Liver (tissue), 7 donors: ENCODE measurements at regions not wholly inside any gene's neighbourhood (a gene's known extent, or its start where the extent isn't known, plus 50 kb on each side); places are given as distances from the start of the nearest gene placed in this dataset.

Experiments
- DNase-seq: peaks from one replicate; pipeline ENCODE4 v3.0.0-alpha.2; 2017; ENCODE audit warnings: low spot score
- H3K27ac ChIP-seq, 2 donors: one replicate each; pipeline ENCODE4 v1.7.0; 2013; ENCODE audit warnings: inconsistent platforms in 2 of 2, low read length in 2 of 2, control low read depth in 1 of 2, low read depth in 1 of 2, mild to moderate bottlenecking in 1 of 2
- H3K27me3 ChIP-seq, 4 donors: one replicate each; pipeline versions ENCODE4 v1.6.1 to v1.7.0; 2013; ENCODE audit warnings: low read length in 3 of 4, inconsistent platforms in 1 of 4, mild to moderate bottlenecking in 1 of 4, moderate library complexity in 1 of 4; ENCODE audit not compliant: control insufficient read depth in 4 of 4, insufficient read depth in 4 of 4
- H3K36me3 ChIP-seq, 4 donors: one replicate each; pipeline versions ENCODE4 v1.6.1 to v1.7.0; 2013; ENCODE audit warnings: low read length in 3 of 4, mild to moderate bottlenecking in 3 of 4, low read depth in 1 of 4, moderate library complexity in 1 of 4; ENCODE audit not compliant: control insufficient read depth in 4 of 4, insufficient read depth in 3 of 4
- H3K4me1 ChIP-seq, 4 donors: one replicate each; pipeline versions ENCODE4 v1.6.1 to v1.7.0; 2013; ENCODE audit warnings: low read length in 3 of 4, mild to moderate bottlenecking in 3 of 4, moderate library complexity in 1 of 4; ENCODE audit not compliant: control insufficient read depth in 4 of 4, insufficient read depth in 4 of 4
- H3K4me3 ChIP-seq, 3 donors: one replicate each; pipeline versions ENCODE4 v1.6.1 to v1.7.0; 2013; ENCODE audit warnings: low read length in 3 of 3, control low read depth in 1 of 3, low read depth in 1 of 3, mild to moderate bottlenecking in 1 of 3
- H3K9ac ChIP-seq, 2 donors: one replicate each; pipeline ENCODE4 v1.7.0; 2013; ENCODE audit warnings: low read length in 2 of 2, mild to moderate bottlenecking in 2 of 2, moderate library complexity in 2 of 2, control low read depth in 1 of 2, low read depth in 1 of 2
- H3K9me3 ChIP-seq, 4 donors: one replicate each; pipeline versions ENCODE4 v1.6.1 to v1.7.0; 2013; ENCODE audit warnings: low read length in 3 of 4; ENCODE audit not compliant: control insufficient read depth in 4 of 4
- EGR1 ChIP-seq, 2 donors: IDR thresholded peaks; 2 replicates each; pipeline ENCODE4 v1.6.1; 2016 to 2018; ENCODE audit warnings: antibody characterized with exemption in 2 of 2, low read depth in 2 of 2
- FOXA2 ChIP-seq: IDR thresholded peaks from 2 replicates; pipeline ENCODE4 v1.6.1; 2016; ENCODE audit warnings: antibody characterized with exemption
- GABPA ChIP-seq, 2 donors: IDR thresholded peaks in 1 of 2; conservative IDR thresholded peaks in 1 of 2; 2 replicates each; pipeline ENCODE4 v1.6.1; 2016; ENCODE audit warnings: antibody characterized with exemption in 2 of 2, mild to moderate bottlenecking in 1 of 2, moderate library complexity in 1 of 2
- HNF4A ChIP-seq, 2 donors: conservative IDR thresholded peaks; 2 replicates each; pipeline ENCODE4 v1.6.1; 2016; ENCODE audit warnings: antibody characterized with exemption in 2 of 2, mild to moderate bottlenecking in 2 of 2
- HNF4G ChIP-seq: IDR thresholded peaks from 2 replicates; pipeline ENCODE4 v1.6.1; 2016; ENCODE audit warnings: antibody characterized with exemption
- JUND ChIP-seq, 2 donors: IDR thresholded peaks; 2 replicates each; pipeline ENCODE4 v1.6.1; 2016; ENCODE audit warnings: antibody characterized with exemption in 2 of 2
- RAD21 ChIP-seq, 2 donors: IDR thresholded peaks; 2 replicates each; pipeline ENCODE4 v1.6.1; 2016; ENCODE audit warnings: antibody characterized with exemption in 2 of 2, mild to moderate bottlenecking in 2 of 2
- RXRA ChIP-seq, 2 donors: IDR thresholded peaks; 2 replicates each; pipeline ENCODE4 v1.6.1; 2017 to 2018; ENCODE audit warnings: antibody characterized with exemption in 2 of 2, mild to moderate bottlenecking in 1 of 2
- SP1 ChIP-seq: IDR thresholded peaks from 2 replicates; pipeline ENCODE4 v1.6.1; 2018; ENCODE audit warnings: antibody characterized with exemption, mild to moderate bottlenecking
- WGBS: extraction: QIAGEN DNeasy Blood & Tissue Kit; methylation state at CpG from one replicate; pipeline ENCODE4 v1.1.7; 2013; 5-methylcytosine and 5-hydroxymethylcytosine counted together
- TF ChIP-seq, protein P1 (sequence below): IDR thresholded peaks from 2 replicates; pipeline ENCODE4 v1.6.1; 2016; ENCODE audit warnings: antibody characterized with exemption
- TF ChIP-seq, protein P2 (sequence below): IDR thresholded peaks from 2 replicates; pipeline ENCODE4 v1.6.1; 2016; ENCODE audit warnings: antibody characterized with exemption, mild to moderate bottlenecking
- TF ChIP-seq, protein P3 (sequence below): IDR thresholded peaks from 2 replicates; pipeline ENCODE4 v1.6.1; 2016; ENCODE audit warnings: antibody characterized with exemption
- TF ChIP-seq, protein P4 (sequence below): IDR thresholded peaks from 2 replicates; pipeline ENCODE4 v1.6.1; 2016; ENCODE audit warnings: antibody characterized with exemption
- donor health status: healthy.
- donor health status: healthy.
- donor health status: healthy.
- donor health status: healthy.

DNA sequence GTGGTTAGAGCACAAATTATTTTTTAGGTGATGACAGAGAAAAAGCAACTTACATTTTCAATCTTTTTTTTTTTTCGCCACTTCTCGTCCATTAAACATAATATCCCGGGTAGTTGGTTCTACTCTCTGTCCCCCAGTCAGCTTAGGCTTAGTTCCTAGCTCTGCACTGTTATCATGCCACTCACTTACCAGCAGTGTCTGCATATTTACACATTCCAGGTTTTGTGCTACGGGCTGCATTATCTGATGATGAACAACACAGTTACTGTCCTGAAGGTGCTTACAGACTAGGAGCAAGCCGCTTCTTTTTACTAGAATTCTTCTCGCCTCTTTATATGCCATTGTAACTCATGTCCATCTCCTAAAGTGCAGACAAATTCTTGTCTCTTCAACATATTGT, 121.8 kb upstream of the NPVF start:
- no peaks in the 10 kb centered on the region for H3K36me3 ChIP-seq
- no peaks in the 10 kb centered on the region for H3K27me3 ChIP-seq
- H3K4me3 ChIP-seq, result no peak overlapping the region
- 73% methylated on average over 6 of the region's 6 CpGs for WGBS
- DNase-seq, result no peak
- no peaks in the 10 kb centered on the region for H3K9me3 ChIP-seq
- H3K27ac ChIP-seq, result no peak overlapping the region
- no peaks in the 10 kb centered on the region for H3K4me1 ChIP-seq
- TF ChIP-seq RXRA (IDR thresholded peaks at IDR 0.05) (no peak), EGR1 (IDR thresholded peaks at IDR 0.05; ENCODE audit: low read depth in 2 of 2) (no peak), RAD21 (IDR thresholded peaks at IDR 0.05) (no peak), JUND (IDR thresholded peaks at IDR 0.05) (no peak), GABPA (IDR thresholded peaks at IDR 0.05 in 1 of 2, conservative IDR thresholded peaks at IDR 0.05 in 1 of 2) (no peak), HNF4A (conservative IDR thresholded peaks at IDR 0.05) (no peak), SP1 (no peak)
- TF ChIP-seq, protein P1, sequence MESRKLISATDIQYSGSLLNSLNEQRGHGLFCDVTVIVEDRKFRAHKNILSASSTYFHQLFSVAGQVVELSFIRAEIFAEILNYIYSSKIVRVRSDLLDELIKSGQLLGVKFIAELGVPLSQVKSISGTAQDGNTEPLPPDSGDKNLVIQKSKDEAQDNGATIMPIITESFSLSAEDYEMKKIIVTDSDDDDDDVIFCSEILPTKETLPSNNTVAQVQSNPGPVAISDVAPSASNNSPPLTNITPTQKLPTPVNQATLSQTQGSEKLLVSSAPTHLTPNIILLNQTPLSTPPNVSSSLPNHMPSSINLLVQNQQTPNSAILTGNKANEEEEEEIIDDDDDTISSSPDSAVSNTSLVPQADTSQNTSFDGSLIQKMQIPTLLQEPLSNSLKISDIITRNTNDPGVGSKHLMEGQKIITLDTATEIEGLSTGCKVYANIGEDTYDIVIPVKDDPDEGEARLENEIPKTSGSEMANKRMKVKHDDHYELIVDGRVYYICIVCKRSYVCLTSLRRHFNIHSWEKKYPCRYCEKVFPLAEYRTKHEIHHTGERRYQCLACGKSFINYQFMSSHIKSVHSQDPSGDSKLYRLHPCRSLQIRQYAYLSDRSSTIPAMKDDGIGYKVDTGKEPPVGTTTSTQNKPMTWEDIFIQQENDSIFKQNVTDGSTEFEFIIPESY, result no peak
- TF ChIP-seq, protein P2, sequence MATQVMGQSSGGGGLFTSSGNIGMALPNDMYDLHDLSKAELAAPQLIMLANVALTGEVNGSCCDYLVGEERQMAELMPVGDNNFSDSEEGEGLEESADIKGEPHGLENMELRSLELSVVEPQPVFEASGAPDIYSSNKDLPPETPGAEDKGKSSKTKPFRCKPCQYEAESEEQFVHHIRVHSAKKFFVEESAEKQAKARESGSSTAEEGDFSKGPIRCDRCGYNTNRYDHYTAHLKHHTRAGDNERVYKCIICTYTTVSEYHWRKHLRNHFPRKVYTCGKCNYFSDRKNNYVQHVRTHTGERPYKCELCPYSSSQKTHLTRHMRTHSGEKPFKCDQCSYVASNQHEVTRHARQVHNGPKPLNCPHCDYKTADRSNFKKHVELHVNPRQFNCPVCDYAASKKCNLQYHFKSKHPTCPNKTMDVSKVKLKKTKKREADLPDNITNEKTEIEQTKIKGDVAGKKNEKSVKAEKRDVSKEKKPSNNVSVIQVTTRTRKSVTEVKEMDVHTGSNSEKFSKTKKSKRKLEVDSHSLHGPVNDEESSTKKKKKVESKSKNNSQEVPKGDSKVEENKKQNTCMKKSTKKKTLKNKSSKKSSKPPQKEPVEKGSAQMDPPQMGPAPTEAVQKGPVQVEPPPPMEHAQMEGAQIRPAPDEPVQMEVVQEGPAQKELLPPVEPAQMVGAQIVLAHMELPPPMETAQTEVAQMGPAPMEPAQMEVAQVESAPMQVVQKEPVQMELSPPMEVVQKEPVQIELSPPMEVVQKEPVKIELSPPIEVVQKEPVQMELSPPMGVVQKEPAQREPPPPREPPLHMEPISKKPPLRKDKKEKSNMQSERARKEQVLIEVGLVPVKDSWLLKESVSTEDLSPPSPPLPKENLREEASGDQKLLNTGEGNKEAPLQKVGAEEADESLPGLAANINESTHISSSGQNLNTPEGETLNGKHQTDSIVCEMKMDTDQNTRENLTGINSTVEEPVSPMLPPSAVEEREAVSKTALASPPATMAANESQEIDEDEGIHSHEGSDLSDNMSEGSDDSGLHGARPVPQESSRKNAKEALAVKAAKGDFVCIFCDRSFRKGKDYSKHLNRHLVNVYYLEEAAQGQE, result no peak
- TF ChIP-seq, protein P3, sequence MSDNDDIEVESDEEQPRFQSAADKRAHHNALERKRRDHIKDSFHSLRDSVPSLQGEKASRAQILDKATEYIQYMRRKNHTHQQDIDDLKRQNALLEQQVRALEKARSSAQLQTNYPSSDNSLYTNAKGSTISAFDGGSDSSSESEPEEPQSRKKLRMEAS, result no peak
- H3K9ac ChIP-seq, result no peak overlapping the region

DNA sequence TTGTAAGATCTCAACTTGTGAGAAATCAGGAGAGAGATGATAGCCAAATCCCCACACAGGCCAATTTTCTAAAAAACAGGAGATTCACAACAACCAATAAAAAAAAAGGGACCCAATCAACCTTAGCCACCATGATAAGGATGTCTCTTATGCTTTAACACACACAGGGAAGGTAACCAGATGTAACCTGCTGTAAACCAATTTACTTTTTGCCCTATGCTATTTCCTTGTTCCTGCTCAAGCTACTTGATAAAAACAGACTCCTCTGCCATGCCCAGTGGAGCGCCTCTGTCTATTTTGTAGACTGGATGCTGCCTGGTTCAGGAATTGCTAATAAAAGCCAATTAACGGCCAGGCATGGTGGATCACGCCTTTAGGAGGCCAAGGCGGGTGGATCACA, 123.5 kb upstream of the NPVF start:
- DNase-seq, result no peak
- no peaks in the 10 kb centered on the region for H3K27me3 ChIP-seq
- H3K27ac ChIP-seq, result no peak overlapping the region
- WGBS, result 80% methylated on average over 4 of the region's 4 CpGs
- H3K36me3 ChIP-seq, result no peaks in the 10 kb centered on the region
- H3K9ac ChIP-seq, result no peak overlapping the region
- TF ChIP-seq, protein P3, result no peak
- TF ChIP-seq HNF4G (no peak), GABPA (IDR thresholded peaks at IDR 0.05 in 1 of 2, conservative IDR thresholded peaks at IDR 0.05 in 1 of 2) (no peak), FOXA2 (no peak)
- TF ChIP-seq, protein P4, sequence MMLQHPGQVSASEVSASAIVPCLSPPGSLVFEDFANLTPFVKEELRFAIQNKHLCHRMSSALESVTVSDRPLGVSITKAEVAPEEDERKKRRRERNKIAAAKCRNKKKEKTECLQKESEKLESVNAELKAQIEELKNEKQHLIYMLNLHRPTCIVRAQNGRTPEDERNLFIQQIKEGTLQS, result no peak
- TF ChIP-seq, protein P1, result no peak
- TF ChIP-seq, protein P2, result no peak
- no peaks in the 10 kb centered on the region for H3K4me1 ChIP-seq
- no peaks in the 10 kb centered on the region for H3K9me3 ChIP-seq
- no peak overlapping the region for H3K4me3 ChIP-seq
